NCI-H2029 treated with DMSO at 0.1 percent for 48 hours (cell line): ENCODE measurements at regions not wholly inside any gene's neighbourhood (a gene's known extent, or its start where the extent isn't known, plus 50 kb on each side); places are given as distances from the start of the nearest gene placed in this dataset.
A peak's percentile ranks its signal among the peaks of the same experiment; 100 is the strongest.

Experiments
- DNase-seq: peaks from one replicate; lab custom pipeline; 2025; lab: John Stamatoyannopoulos, UW

GRCh38 chr2:83650898-83651297 is 808.2 kb downstream of the SUCLG1 start:
- peak; percentile 62 for DNase-seq

GRCh38 chr2:83650161-83650560 is 808.9 kb downstream of the SUCLG1 start:
- DNase-seq: no peak

GRCh38 chr2:83640506-83640905 is 818.6 kb downstream of the SUCLG1 start:
- no peak for DNase-seq

- DNase-seq: no peak
These were observed 825.7 kb downstream of the SUCLG1 start for GRCh38 chr2:83633423-83633822.

- no peak for DNase-seq
These were observed 828.7 kb downstream of the SUCLG1 start for GRCh38 chr2:83630351-83630750.

GRCh38 chr2:83615511-83615910 is 843.6 kb downstream of the SUCLG1 start:
- DNase-seq: no peak

GRCh38 chr2:83613178-83613577 is 845.9 kb downstream of the SUCLG1 start:
- no peak for DNase-seq

- no peak for DNase-seq
These were observed 856.3 kb downstream of the SUCLG1 start for GRCh38 chr2:83602753-83603152.

GRCh38 chr2:83596592-83597282 is 862.3 kb downstream of the SUCLG1 start:
- DNase-seq: no peak

GRCh38 chr2:83595926-83596325 is 863.2 kb downstream of the SUCLG1 start:
- no peak for DNase-seq

GRCh38 chr2:83595121-83595690 is 863.9 kb downstream of the SUCLG1 start:
- DNase-seq: no peak

- no peak for DNase-seq
These were observed 864.6 kb downstream of the SUCLG1 start for GRCh38 chr2:83594241-83595120.

- no peak for DNase-seq
These were observed 871.8 kb downstream of the SUCLG1 start for GRCh38 chr2:83587309-83587708.

GRCh38 chr2:83585250-83585649 is 873.8 kb downstream of the SUCLG1 start:
- no peak for DNase-seq

- DNase-seq: no peak
These were observed 874.4 kb downstream of the SUCLG1 start for GRCh38 chr2:83584672-83585071.

GRCh38 chr2:83582589-83582988 is 876.5 kb downstream of the SUCLG1 start:
- DNase-seq: no peak

GRCh38 chr2:83579507-83579906 is 879.6 kb downstream of the SUCLG1 start:
- DNase-seq: peak; percentile 24

GRCh38 chr2:83578405-83578804 is 880.7 kb downstream of the SUCLG1 start:
- DNase-seq: no peak

- DNase-seq: no peak
These were observed 884.5 kb downstream of the SUCLG1 start for GRCh38 chr2:83574614-83575013.

- no peak for DNase-seq
These were observed 886.0 kb downstream of the SUCLG1 start for GRCh38 chr2:83573060-83573459.

- no peak for DNase-seq
These were observed 886.7 kb downstream of the SUCLG1 start for GRCh38 chr2:83572400-83572799.

- no peak for DNase-seq
These were observed 891.5 kb downstream of the SUCLG1 start for GRCh38 chr2:83567551-83567950.

- DNase-seq: no peak
These were observed 893.5 kb downstream of the SUCLG1 start for GRCh38 chr2:83565626-83566025.
